Duodenal mucosa (tissue), 2 donors: ENCODE measurements at regions not wholly inside any gene's neighbourhood (a gene's known extent, or its start where the extent isn't known, plus 50 kb on each side); places are given as distances from the start of the nearest gene placed in this dataset.
"Not testable (repeated sequence)": the region's sequence is repeated elsewhere in the genome, so short reads cannot be mapped to it uniquely, and the experiment has no call there.

Experiments
- H3K27ac ChIP-seq: one replicate; pipeline ENCODE4 v1.7.0; 2013; ENCODE audit warnings: low read depth, low read length
- H3K27me3 ChIP-seq, 2 donors: one replicate each; pipeline ENCODE4 v1.7.0; 2013; ENCODE audit warnings: low read length in 2 of 2, control low read depth in 1 of 2; ENCODE audit not compliant: insufficient read depth in 2 of 2, control insufficient read depth in 1 of 2
- H3K36me3 ChIP-seq, 2 donors: one replicate each; pipeline ENCODE4 v1.7.0; 2013; ENCODE audit warnings: low read length in 2 of 2, control low read depth in 1 of 2; ENCODE audit not compliant: insufficient read depth in 2 of 2, control insufficient read depth in 1 of 2
- H3K4me1 ChIP-seq, 2 donors: one replicate each; pipeline ENCODE4 v1.7.0; 2013; ENCODE audit warnings: low read length in 2 of 2, control low read depth in 1 of 2; ENCODE audit not compliant: insufficient read depth in 2 of 2, control insufficient read depth in 1 of 2
- H3K4me3 ChIP-seq, 2 donors: one replicate each; pipeline ENCODE4 v1.7.0; 2013; ENCODE audit warnings: low read length in 2 of 2, low read depth in 1 of 2
- H3K9ac ChIP-seq, 2 donors: one replicate each; pipeline ENCODE4 v1.7.0; 2013; ENCODE audit warnings: low read length in 2 of 2, low read depth in 1 of 2
- H3K9me3 ChIP-seq, 2 donors: one replicate each; pipeline ENCODE4 v1.7.0; 2013; ENCODE audit warnings: low read length in 2 of 2, control low read depth in 1 of 2; ENCODE audit not compliant: control insufficient read depth in 1 of 2

GRCh38 chr7:65563333-65563732 is 189.7 kb downstream of the ZNF92 start:
- not testable (repeated sequence) for H3K4me3 ChIP-seq, H3K4me1 ChIP-seq, H3K9ac ChIP-seq, H3K27me3 ChIP-seq, H3K9me3 ChIP-seq, H3K27ac ChIP-seq, H3K36me3 ChIP-seq

DNA sequence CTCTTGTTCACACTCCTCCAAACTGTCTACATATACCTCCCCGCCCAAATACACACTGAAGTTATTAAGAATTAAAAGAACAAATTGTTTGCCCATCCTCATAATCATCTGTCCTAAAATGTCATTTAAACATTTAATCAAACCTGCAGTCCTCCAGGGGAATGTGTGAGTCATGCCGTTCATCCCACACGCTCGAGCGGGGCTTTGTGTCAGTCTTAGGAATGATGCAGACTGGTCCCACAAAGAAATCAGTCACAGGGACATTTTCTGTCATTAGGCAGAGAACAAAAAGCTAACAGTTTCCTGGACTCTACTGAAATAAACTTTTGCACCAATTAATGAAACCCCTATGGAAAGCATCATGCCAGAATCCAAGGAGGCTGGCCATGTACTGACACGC is 194.6 kb downstream of the ZNF92 start:
- not testable (repeated sequence) for H3K27ac ChIP-seq, H3K4me1 ChIP-seq, H3K9ac ChIP-seq, H3K27me3 ChIP-seq, H3K9me3 ChIP-seq, H3K36me3 ChIP-seq, H3K4me3 ChIP-seq

DNA sequence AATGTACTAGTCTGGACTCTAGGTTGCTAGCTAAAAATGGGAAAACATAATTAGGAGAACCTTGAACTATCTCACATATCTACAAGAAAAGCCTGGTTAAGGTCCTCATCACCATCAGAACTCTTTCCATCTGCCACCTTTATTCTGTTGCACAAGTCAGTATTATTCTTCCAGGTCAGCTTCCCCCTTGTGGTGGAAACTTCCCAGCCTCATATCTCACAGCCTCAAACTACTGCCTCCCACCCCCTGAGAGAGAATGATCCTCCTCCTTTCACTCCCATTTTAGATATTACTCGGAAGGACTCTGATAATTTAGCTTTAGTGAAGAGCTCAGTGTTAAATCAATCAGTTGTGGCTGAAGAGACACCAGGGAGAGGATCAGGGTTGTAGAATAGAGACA is 197.3 kb downstream of the ZNF92 start:
- not testable (repeated sequence) for H3K36me3 ChIP-seq, H3K4me1 ChIP-seq, H3K4me3 ChIP-seq, H3K9ac ChIP-seq, H3K27ac ChIP-seq, H3K27me3 ChIP-seq, H3K9me3 ChIP-seq

DNA sequence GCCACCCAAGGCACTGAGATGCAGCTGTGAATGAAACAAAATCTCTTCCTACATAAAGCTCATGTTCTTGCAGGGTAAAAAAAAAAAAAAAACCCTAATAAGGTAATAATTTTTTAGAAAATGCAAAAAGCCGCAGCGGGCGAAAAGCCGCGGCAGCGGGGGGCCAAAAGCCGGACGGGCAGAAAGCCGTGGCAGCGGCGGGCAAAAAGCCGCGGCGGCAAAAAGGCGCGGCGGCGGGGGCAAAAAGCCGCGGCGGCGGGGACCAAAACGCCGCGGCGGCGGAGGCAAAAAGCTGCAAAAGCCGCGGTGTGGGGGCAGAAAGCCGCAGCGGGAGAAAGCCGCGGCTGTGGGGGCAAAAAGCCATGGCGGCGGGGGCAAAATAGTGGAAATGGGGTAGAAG is 198.9 kb downstream of the ZNF92 start:
- not testable (repeated sequence) for H3K27me3 ChIP-seq, H3K9ac ChIP-seq, H3K27ac ChIP-seq, H3K4me1 ChIP-seq, H3K4me3 ChIP-seq, H3K36me3 ChIP-seq, H3K9me3 ChIP-seq

DNA sequence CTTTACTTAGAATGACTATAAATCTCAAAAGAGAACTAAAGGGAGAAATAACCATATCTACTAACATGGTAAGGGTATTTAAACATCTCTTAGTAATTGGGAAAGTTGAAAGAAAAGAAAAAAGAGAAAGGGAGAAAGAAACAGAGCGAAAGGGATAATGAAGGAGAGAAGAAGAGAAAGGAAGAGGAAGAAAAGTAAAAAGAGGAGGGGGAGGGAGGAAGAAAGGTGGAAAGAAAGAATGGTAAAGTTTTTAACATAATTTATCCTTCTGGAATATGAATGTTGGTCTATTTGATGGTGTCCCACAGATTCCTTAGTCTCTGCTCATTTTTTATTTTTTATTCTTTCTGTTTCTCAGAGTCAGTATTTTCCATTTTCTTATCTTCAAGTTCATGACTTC is 202.7 kb downstream of the ZNF92 start:
- not testable (repeated sequence) for H3K36me3 ChIP-seq, H3K27me3 ChIP-seq, H3K4me1 ChIP-seq, H3K9ac ChIP-seq, H3K4me3 ChIP-seq, H3K9me3 ChIP-seq, H3K27ac ChIP-seq

- H3K27me3 ChIP-seq, H3K4me3 ChIP-seq, H3K4me1 ChIP-seq, H3K9ac ChIP-seq, H3K27ac ChIP-seq, H3K9me3 ChIP-seq, H3K36me3 ChIP-seq: not testable (repeated sequence)
Measured at GRCh38 chr7:65582518-65583119, 209.0 kb downstream of the ZNF92 start.

GRCh38 chr7:65602495-65602894 is 228.8 kb downstream of the ZNF92 start:
- H3K4me3 ChIP-seq, H3K36me3 ChIP-seq, H3K27ac ChIP-seq, H3K27me3 ChIP-seq, H3K9ac ChIP-seq, H3K4me1 ChIP-seq, H3K9me3 ChIP-seq: not testable (repeated sequence)

- Histone ChIP-seq H3K9ac (no peak overlapping the region), H3K9me3 (no peaks in the 10 kb centered on the region), H3K4me1 (no peaks in the 10 kb centered on the region), H3K27me3 (no peaks in the 10 kb centered on the region), H3K27ac (no peak overlapping the region), H3K36me3 (no peaks in the 10 kb centered on the region), H3K4me3 (no peak overlapping the region)
Measured at GRCh38 chr7:65609131-65609530, 235.5 kb downstream of the ZNF92 start.

DNA sequence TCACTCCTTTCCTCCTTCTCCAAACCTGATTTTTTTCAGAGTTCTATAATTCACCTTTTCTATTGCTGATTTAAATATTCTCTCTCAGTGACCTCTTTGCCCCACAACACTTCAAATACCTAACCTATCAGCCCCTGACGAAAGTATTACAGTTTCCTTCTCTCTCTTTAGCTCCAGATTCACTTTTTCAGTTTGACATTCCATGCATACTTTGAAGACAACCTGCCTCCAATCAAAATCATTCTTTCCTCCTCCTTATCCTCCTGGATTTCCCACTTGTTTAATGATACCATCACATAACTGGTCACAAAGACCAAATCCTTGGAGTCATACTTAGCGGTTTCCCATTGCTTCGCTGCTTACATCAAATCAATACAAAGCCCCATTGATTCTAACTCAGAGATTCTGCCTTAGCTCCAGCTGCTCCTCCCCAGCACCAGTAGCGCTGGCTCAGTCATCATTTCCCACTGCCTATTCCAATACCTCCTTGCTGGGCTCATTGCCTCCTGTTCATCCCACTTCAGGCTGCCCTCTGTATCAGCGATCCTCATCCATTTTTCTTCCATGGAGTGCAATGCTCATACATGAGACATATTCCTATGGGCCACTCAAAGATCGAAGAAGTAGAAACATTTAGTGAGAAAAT is 240.1 kb downstream of the ZNF92 start:
- not testable (repeated sequence) for H3K4me1 ChIP-seq, H3K36me3 ChIP-seq, H3K9ac ChIP-seq, H3K27ac ChIP-seq, H3K4me3 ChIP-seq, H3K9me3 ChIP-seq, H3K27me3 ChIP-seq

DNA sequence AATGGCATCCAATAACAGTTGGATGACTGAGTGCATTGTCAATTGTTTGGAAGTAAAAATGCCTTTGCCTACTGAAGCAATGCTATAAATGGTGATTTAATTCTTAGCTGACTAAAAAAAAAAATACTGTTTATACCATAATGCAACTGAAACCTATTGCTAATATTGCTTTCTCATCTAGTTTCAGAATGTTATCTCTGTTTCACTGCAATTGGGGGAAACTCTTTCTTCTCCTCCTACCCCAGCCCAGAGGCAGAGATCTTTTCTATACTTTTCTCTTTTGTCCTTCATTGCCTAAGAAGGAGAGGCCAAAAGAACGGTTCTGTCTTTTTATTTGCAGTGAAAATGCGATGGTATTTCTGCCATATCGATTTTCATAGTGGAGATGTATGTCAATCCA is 242.5 kb downstream of the ZNF92 start:
- H3K4me1 ChIP-seq, H3K4me3 ChIP-seq, H3K27ac ChIP-seq, H3K9ac ChIP-seq, H3K36me3 ChIP-seq, H3K9me3 ChIP-seq, H3K27me3 ChIP-seq: not testable (repeated sequence)

DNA sequence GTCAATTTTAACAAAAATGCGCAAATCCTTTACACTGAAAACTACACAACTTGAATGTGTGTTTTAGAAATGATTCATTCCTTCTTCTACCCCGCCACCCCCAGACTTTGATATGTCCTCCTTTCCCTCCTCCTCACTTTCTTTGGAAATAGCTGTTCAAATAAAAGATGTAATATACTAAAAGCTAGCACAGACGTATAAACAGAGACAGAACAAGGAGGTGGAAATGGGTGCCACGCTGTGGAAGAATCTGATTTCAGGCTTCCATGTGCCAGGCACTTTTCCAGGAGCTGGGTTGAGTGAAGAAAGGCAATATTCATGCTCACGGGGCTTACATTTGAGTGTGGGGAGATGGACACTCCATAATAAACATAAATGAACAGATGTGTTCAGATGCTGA is 246.6 kb downstream of the ZNF92 start:
- H3K4me3 ChIP-seq, H3K36me3 ChIP-seq, H3K27me3 ChIP-seq, H3K27ac ChIP-seq, H3K9ac ChIP-seq, H3K4me1 ChIP-seq, H3K9me3 ChIP-seq: not testable (repeated sequence)
